ENCODE measurements at regions not wholly inside any gene's neighbourhood (a gene's known extent, or its start where the extent isn't known, plus 50 kb on each side); places are given as distances from the start of the nearest gene placed in this dataset.

GRCh38 chr4:165606465-165607205 is 227.8 kb downstream of the CPE start:
- TF ChIP-seq, protein P1, sequence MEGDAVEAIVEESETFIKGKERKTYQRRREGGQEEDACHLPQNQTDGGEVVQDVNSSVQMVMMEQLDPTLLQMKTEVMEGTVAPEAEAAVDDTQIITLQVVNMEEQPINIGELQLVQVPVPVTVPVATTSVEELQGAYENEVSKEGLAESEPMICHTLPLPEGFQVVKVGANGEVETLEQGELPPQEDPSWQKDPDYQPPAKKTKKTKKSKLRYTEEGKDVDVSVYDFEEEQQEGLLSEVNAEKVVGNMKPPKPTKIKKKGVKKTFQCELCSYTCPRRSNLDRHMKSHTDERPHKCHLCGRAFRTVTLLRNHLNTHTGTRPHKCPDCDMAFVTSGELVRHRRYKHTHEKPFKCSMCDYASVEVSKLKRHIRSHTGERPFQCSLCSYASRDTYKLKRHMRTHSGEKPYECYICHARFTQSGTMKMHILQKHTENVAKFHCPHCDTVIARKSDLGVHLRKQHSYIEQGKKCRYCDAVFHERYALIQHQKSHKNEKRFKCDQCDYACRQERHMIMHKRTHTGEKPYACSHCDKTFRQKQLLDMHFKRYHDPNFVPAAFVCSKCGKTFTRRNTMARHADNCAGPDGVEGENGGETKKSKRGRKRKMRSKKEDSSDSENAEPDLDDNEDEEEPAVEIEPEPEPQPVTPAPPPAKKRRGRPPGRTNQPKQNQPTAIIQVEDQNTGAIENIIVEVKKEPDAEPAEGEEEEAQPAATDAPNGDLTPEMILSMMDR (conservative IDR thresholded peaks at IDR 0.05; ENCODE audit: low read depth, low read length): no peak
- TF ChIP-seq EZH2 (IDR thresholded peaks at IDR 0.05; ENCODE audit: borderline replicate concordance, low read depth, low read length, poor library complexity, severe bottlenecking): no peak

Measured in A673 (cell line).